ENCODE measurements at regions not wholly inside any gene's neighbourhood (a gene's known extent, or its start where the extent isn't known, plus 50 kb on each side); places are given as distances from the start of the nearest gene placed in this dataset.

GRCh38 chr3:96059301-96059700 lies 755.1 kb upstream of the EPHA6 start:
- TF ChIP-seq, protein P1, sequence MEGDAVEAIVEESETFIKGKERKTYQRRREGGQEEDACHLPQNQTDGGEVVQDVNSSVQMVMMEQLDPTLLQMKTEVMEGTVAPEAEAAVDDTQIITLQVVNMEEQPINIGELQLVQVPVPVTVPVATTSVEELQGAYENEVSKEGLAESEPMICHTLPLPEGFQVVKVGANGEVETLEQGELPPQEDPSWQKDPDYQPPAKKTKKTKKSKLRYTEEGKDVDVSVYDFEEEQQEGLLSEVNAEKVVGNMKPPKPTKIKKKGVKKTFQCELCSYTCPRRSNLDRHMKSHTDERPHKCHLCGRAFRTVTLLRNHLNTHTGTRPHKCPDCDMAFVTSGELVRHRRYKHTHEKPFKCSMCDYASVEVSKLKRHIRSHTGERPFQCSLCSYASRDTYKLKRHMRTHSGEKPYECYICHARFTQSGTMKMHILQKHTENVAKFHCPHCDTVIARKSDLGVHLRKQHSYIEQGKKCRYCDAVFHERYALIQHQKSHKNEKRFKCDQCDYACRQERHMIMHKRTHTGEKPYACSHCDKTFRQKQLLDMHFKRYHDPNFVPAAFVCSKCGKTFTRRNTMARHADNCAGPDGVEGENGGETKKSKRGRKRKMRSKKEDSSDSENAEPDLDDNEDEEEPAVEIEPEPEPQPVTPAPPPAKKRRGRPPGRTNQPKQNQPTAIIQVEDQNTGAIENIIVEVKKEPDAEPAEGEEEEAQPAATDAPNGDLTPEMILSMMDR (IDR thresholded peaks at IDR 0.05): no peak
- TF ChIP-seq POLR2A (IDR thresholded peaks at IDR 0.05): no peak
